Right lobe of liver (tissue), 6 donors: ENCODE measurements at regions not wholly inside any gene's neighbourhood (a gene's known extent, or its start where the extent isn't known, plus 50 kb on each side); places are given as distances from the start of the nearest gene placed in this dataset.

Source experiments
- ATAC-seq, 4 donors: fragments of 200-7000 bp; cut with Tn5 transposase; one replicate each; pipeline ENCODE4 v1.9.1; 2020; ENCODE audit warnings: mild to moderate bottlenecking in 4 of 4, moderate library complexity in 4 of 4
- DNase-seq, 3 donors: peaks; one replicate each; pipeline ENCODE4 v3.0.0-alpha.2; 2020
- H3K27ac ChIP-seq, 3 donors: fragments of 200-600 bp; one replicate each; pipeline ENCODE4 v1.8.0; 2022
- H3K27me3 ChIP-seq, 2 donors: fragments of 200-600 bp; one replicate each; pipeline ENCODE4 v1.8.0; 2022
- H3K36me3 ChIP-seq, 4 donors: fragments of 200-600 bp; sonication (generic) in 1 of 4; one replicate each; pipeline versions ENCODE4 v1.5.1 to v1.8.0; 2017 to 2022; ENCODE audit warnings: control low read depth in 1 of 4
- H3K4me1 ChIP-seq, 4 donors: fragments of 200-600 bp; sonication (generic) in 1 of 4; one replicate each; pipeline versions ENCODE4 v1.5.1 to v1.8.0; 2017 to 2022; ENCODE audit warnings: control low read depth in 1 of 4
- H3K4me3 ChIP-seq, 3 donors: fragments of 200-600 bp; one replicate each; pipeline ENCODE4 v1.8.0; 2022
- H3K9me3 ChIP-seq, 4 donors: fragments of 200-600 bp; sonication (generic) in 1 of 4; one replicate each; pipeline versions ENCODE4 v1.5.1 to v1.8.0; 2017 to 2022; ENCODE audit warnings: control low read depth in 1 of 4
- POLR2A ChIP-seq: fragments of 450-650 bp; IDR thresholded peaks from one replicate; pipeline ENCODE4 v1.6.1; 2017; ENCODE audit warnings: antibody characterized with exemption, mild to moderate bottlenecking
- WGBS: methylation state at CpG from one replicate; pipeline ENCODE4 v1.1.6; 2018; ENCODE audit warnings: low coverage, low lambda C conversion rate; ENCODE audit not compliant: insufficient coverage; ENCODE audit errors: missing lambda C conversion rate; 5-methylcytosine and 5-hydroxymethylcytosine counted together
- intact Hi-C, 2 donors: fragments of 100-400 bp; cut with DNase I; formaldehyde crosslinking; loops; one replicate each; pipeline versions ENCODE4 v1.11.2 to v1.14.1; 2022
- TF ChIP-seq, protein P1 (sequence below), 4 donors: fragments of 200-600 bp in 3 of 4; fragments of 450-650 bp in 1 of 4; IDR thresholded peaks; one replicate each; pipeline versions ENCODE4 v1.5.1 to v1.8.0; 2016 to 2022; ENCODE audit warnings: antibody characterized with exemption in 4 of 4, mild to moderate bottlenecking in 2 of 4
- donor health status: DM: no; HTN: yes; CAD: no.
- donor health status: DM: no; HTN: no; CAD: no.
- donor health status: DM: no; HTN: no; CAD: no.
- donor health status: DM: no; HTN: yes; CAD: no.
- donor health status: DM: no; HTN: yes; CAD: no.

DNA sequence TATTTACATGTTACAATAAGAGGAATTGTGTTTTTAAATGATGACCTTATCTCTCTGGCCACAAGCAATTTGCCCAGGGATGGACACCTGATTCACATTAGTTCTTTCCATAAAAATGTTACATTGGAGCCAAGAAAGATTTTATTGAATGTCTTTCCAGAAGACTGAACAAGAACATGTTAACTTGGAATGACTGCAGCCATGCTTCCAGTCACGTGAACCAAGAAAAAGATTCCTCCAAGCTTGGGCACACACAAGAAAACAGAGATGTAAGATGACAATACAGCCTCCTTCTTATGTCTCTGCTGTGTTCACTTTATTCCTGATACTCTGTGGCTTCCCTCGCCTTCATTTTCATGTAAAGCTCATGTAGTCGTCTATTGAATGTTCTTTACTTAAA is 737.6 kb downstream of the TRIML1 start:
- 30% methylated on average over 3 of the region's 3 CpGs for WGBS

DNA sequence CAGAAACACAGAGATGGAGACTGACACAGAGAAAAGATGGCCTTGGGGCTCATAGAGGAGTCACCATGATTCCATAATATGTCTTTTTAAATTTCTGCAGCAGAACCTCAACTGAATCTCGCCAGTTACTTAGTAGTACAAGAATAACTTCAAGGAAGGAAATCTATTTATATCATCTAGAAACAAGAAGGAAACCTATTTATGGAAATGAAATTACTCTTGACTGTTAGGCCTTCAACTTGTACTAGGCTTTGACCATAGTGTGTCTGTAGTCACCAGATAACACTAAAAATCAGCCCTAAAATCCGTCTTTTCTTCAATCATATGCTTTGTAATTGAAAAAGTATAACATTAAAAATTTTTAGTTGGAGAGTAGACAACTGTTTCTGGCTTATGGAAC is 740.4 kb downstream of the TRIML1 start:
- Histone ChIP-seq H3K4me1 (no peaks in the 10 kb centered on the region), H3K9me3 (no peaks in the 10 kb centered on the region), H3K27me3 (no peaks in the 10 kb centered on the region), H3K36me3 (no peaks in the 10 kb centered on the region), H3K4me3 (no peak overlapping the region), H3K27ac (no peak overlapping the region)
- DNase-seq (no peak), ATAC-seq (no peak)
- WGBS = 5% methylated on average over 2 of the region's 2 CpGs
- TF ChIP-seq, protein P1, sequence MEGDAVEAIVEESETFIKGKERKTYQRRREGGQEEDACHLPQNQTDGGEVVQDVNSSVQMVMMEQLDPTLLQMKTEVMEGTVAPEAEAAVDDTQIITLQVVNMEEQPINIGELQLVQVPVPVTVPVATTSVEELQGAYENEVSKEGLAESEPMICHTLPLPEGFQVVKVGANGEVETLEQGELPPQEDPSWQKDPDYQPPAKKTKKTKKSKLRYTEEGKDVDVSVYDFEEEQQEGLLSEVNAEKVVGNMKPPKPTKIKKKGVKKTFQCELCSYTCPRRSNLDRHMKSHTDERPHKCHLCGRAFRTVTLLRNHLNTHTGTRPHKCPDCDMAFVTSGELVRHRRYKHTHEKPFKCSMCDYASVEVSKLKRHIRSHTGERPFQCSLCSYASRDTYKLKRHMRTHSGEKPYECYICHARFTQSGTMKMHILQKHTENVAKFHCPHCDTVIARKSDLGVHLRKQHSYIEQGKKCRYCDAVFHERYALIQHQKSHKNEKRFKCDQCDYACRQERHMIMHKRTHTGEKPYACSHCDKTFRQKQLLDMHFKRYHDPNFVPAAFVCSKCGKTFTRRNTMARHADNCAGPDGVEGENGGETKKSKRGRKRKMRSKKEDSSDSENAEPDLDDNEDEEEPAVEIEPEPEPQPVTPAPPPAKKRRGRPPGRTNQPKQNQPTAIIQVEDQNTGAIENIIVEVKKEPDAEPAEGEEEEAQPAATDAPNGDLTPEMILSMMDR (IDR thresholded peaks at IDR 0.05) = no peak
- no peak for TF ChIP-seq POLR2A
- intact Hi-C loops = no loop called here

More for the DNA sequence above, 737.6 kb downstream of the TRIML1 start:
- no peaks in the 10 kb centered on the region for H3K4me1 ChIP-seq
- no peaks in the 10 kb centered on the region for H3K9me3 ChIP-seq
- ATAC-seq = no peak
- H3K27me3 ChIP-seq = no peaks in the 10 kb centered on the region
- H3K36me3 ChIP-seq = no peaks in the 10 kb centered on the region
- H3K4me3 ChIP-seq = no peak overlapping the region
- intact Hi-C loops = no loop called here
- no peak overlapping the region for H3K27ac ChIP-seq
- no peak for DNase-seq
- TF ChIP-seq, protein P1 (IDR thresholded peaks at IDR 0.05) = no peak
- TF ChIP-seq POLR2A = no peak

DNA sequence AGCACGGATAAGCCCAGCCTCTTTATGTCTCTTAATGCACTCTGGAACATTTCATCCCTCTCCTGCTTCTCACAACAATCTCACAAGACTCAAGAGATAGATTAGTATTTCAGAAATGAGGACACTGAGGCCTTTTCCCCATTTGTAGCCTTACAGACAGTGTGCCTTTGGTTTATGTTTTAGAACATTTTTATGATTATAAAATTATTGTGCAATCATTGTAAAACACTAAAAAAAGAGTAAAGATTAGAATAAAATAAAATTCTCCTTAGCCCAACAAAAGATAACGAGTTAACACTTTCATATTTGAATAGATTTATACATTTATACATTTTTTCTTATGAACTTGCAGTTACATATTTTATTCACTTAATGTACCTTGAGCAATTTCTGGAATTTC is 748.7 kb downstream of the TRIML1 start:
- Histone ChIP-seq H3K36me3 (no peaks in the 10 kb centered on the region), H3K4me3 (no peak overlapping the region), H3K4me1 (no peaks in the 10 kb centered on the region), H3K9me3 (no peaks in the 10 kb centered on the region), H3K27me3 (no peaks in the 10 kb centered on the region), H3K27ac (no peak overlapping the region)
- DNase-seq = no peak
- ATAC-seq = no peak
- intact Hi-C loops = no loop called here
- 41% methylated on average over 2 of the region's 2 CpGs for WGBS
- TF ChIP-seq POLR2A = no peak
- TF ChIP-seq, protein P1 (IDR thresholded peaks at IDR 0.05) = no peak

DNA sequence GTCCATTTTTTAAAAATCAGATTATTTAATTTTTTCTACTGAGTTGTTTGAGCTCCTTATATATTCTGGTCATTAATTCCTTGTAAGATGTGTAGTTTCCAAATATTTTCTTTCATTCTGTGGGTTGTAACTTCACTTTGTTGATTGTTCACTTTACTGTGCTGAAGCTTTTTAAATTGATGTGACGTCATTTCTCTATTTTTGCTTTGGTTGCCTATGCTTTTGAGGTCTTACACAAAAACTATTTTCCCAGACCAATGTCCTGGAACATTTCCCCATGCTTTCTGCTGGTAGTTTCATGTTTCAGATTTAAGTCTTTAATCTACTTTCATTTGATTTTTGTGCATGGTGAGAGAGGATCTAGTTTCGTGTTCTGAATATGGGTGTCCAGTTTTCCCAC is 753.6 kb downstream of the TRIML1 start:
- DNase-seq (no peak), ATAC-seq (no peak)
- intact Hi-C loops = no loop called here
- Histone ChIP-seq H3K27ac (no peak overlapping the region), H3K36me3 (no peaks in the 10 kb centered on the region), H3K9me3 (no peaks in the 10 kb centered on the region), H3K27me3 (no peaks in the 10 kb centered on the region), H3K4me1 (no peaks in the 10 kb centered on the region), H3K4me3 (no peak overlapping the region)
- 52% methylated on average over 2 of the region's 2 CpGs for WGBS
- TF ChIP-seq, protein P1 (IDR thresholded peaks at IDR 0.05) = no peak
- no peak for TF ChIP-seq POLR2A

DNA sequence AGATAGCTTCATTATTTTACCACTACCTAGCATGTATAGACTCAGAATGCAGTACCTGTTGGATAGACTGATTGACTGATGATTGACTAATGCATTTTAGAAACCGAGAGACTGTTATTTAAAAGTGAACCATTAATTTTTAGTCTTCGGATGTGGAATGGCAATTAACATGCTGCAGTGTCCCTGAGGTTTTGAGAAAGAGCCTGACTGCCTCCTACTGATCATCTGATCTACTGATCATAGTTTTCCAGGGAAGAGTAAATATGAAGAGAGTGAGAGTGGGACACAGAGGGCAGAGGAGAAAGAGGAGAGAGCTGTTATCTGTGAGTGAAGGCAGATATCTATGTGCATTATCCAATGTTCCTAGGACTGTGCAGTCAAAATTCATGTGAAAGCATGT is 764.7 kb downstream of the TRIML1 start:
- Histone ChIP-seq H3K9me3 (no peaks in the 10 kb centered on the region), H3K36me3 (no peaks in the 10 kb centered on the region), H3K4me1 (no peaks in the 10 kb centered on the region), H3K4me3 (no peak overlapping the region), H3K27me3 (no peaks in the 10 kb centered on the region), H3K27ac (no peak overlapping the region)
- ATAC-seq = no peak
- intact Hi-C loops = no loop called here
- TF ChIP-seq, protein P1 (IDR thresholded peaks at IDR 0.05) = no peak
- no peak for TF ChIP-seq POLR2A
- no peak for DNase-seq
- 36% methylated on average over 2 of the region's 2 CpGs for WGBS
